ENCODE measurements at regions not wholly inside any gene's neighbourhood (a gene's known extent, or its start where the extent isn't known, plus 50 kb on each side); places are given as distances from the start of the nearest gene placed in this dataset.

GRCh38 chr5:74356009-74356695 lies 284.4 kb downstream of the ENC1 start:
- TF ChIP-seq CTCF (IDR thresholded peaks at IDR 0.05): no peak
- no peak overlapping the region for H3K4me3 ChIP-seq
- no peaks in the 10 kb centered on the region for H3K36me3 ChIP-seq (ENCODE audit: low read depth)
- DNase-seq: no peak
- ATAC-seq: no peak
- intact Hi-C loops (cut with DNase I, micrococcal nuclease): no loop called here
- no peaks in the 10 kb centered on the region for H3K9me3 ChIP-seq
- no peaks in the 10 kb centered on the region for H3K4me1 ChIP-seq (ENCODE audit: low read depth)

GRCh38 chr5:74355041-74355824 lies 285.3 kb downstream of the ENC1 start:
- intact Hi-C loops (cut with DNase I, micrococcal nuclease): no loop called here
- no peaks in the 10 kb centered on the region for H3K36me3 ChIP-seq (ENCODE audit: low read depth)
- H3K4me3 ChIP-seq: no peak overlapping the region
- no peak for ATAC-seq
- DNase-seq: no peak
- H3K9me3 ChIP-seq: no peaks in the 10 kb centered on the region
- H3K4me1 ChIP-seq (ENCODE audit: low read depth): no peaks in the 10 kb centered on the region
- TF ChIP-seq CTCF (IDR thresholded peaks at IDR 0.05): no peak

- no peak for ATAC-seq
- intact Hi-C loops (cut with DNase I, micrococcal nuclease): no loop called here
- H3K9me3 ChIP-seq: no peaks in the 10 kb centered on the region
- H3K36me3 ChIP-seq (ENCODE audit: low read depth): no peaks in the 10 kb centered on the region
- no peak overlapping the region for H3K4me3 ChIP-seq
- no peaks in the 10 kb centered on the region for H3K4me1 ChIP-seq (ENCODE audit: low read depth)
- TF ChIP-seq CTCF (IDR thresholded peaks at IDR 0.05): no peak
- DNase-seq: no peak
These were observed 288.3 kb downstream of the ENC1 start for GRCh38 chr5:74352256-74352655.

GRCh38 chr5:74342948-74343682 lies 297.4 kb downstream of the ENC1 start:
- Histone ChIP-seq H3K9me3 (no peaks in the 10 kb centered on the region), H3K4me1 (ENCODE audit: low read depth) (peaks cover 8% of the 10 kb centered on the region), H3K4me3 (no peak overlapping the region), H3K36me3 (ENCODE audit: low read depth) (no peaks in the 10 kb centered on the region)
- DNase-seq: no peak
- peak; percentile 74 for ATAC-seq
- no peak for TF ChIP-seq CTCF (IDR thresholded peaks at IDR 0.05)
- intact Hi-C loops (cut with DNase I, micrococcal nuclease): no loop called here

- H3K36me3 ChIP-seq (ENCODE audit: low read depth): no peaks in the 10 kb centered on the region
- TF ChIP-seq CTCF (IDR thresholded peaks at IDR 0.05): no peak
- H3K9me3 ChIP-seq: no peaks in the 10 kb centered on the region
- peak; percentile 68 for ATAC-seq
- H3K4me1 ChIP-seq (ENCODE audit: low read depth): peaks cover 14% of the 10 kb centered on the region
- no peak for DNase-seq
- no peak overlapping the region for H3K4me3 ChIP-seq
- intact Hi-C loops (cut with DNase I, micrococcal nuclease): no loop called here
These were observed 298.3 kb downstream of the ENC1 start for GRCh38 chr5:74342182-74342581.
